Erythroblast (primary cell): ENCODE measurements at regions not wholly inside any gene's neighbourhood (a gene's known extent, or its start where the extent isn't known, plus 50 kb on each side); places are given as distances from the start of the nearest gene placed in this dataset.

Experiments
- GATA1 ChIP-seq: IDR thresholded peaks from 2 replicates; pipeline ENCODE4 v1.6.1; 2011; ENCODE audit warnings: low read depth, mild to moderate bottlenecking, control low read depth, low read length, moderate library complexity
- POLR2A ChIP-seq: IDR thresholded peaks from 2 replicates; pipeline ENCODE4 v1.6.1; 2011; ENCODE audit warnings: mild to moderate bottlenecking, low read length

DNA sequence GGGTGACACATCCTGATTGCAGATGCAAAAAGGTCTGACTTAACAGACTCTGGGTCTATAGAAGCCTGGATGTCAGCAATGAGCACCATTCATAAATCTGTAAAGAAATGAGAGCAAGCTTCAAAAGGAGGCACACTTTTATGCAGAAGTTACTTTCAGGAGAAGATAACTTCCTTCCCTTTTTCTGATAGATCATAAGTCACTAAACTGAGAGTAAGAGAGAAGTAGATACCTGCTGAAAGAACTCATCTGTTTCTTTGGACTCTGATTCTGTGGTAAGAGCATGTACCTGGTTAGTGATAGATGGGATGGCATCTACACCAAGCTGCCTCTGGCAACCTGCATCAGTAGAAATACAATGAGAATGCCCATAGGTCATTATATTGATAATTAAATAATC is 525.6 kb downstream of the CETN3 start:
- TF ChIP-seq POLR2A (no peak), GATA1 (no peak)
